K562 (cell line): ENCODE measurements at regions not wholly inside any gene's neighbourhood (a gene's known extent, or its start where the extent isn't known, plus 50 kb on each side); places are given as distances from the start of the nearest gene placed in this dataset.

ENCODE experiments used
- ATAC-seq: fragments of 200-7000 bp; cut with Tn5 transposase; 3 replicates; pipeline ENCODE4 v1.9.1; 2020; ENCODE audit warnings: moderate library complexity
- BruUV-seq: library from RNA; stranded (reverse); fragments of 400-500 nt; replicated peaks from 2 replicates; lab custom pipeline; 2021; lab: Mats Ljungman, UMichigan
- CTCF ChIA-PET: fragments of 300-600 bp; formaldehyde crosslinking; extraction: SDS; loops from one replicate; lab custom pipeline; 2021; ENCODE audit warnings: low intra/inter-chr PET ratio; lab: Yijun Ruan, JAX
- POLR2A ChIA-PET: fragments of 300-600, 350-650 bp; sonication (Branson Sonifier 250); formaldehyde crosslinking; extraction: SDS; loops from one replicate; lab custom pipeline; 2021; ENCODE audit warnings: antibody characterized with exemption, inconsistent platforms; lab: Yijun Ruan, JAX
- DNase-seq, 4 experiments: peaks; one replicate each; pipeline versions ENCODE4 v3.0.0 to v3.0.0-alpha.2; 2011 to 2018; ENCODE audit warnings: low spot score in 3 of 4, mixed read lengths in 3 of 4; ENCODE audit errors: extremely low read depth in 1 of 4
- FAIRE-seq: peaks from 2 replicates; lab custom pipeline; 2011; peaks lifted over from hg19 to GRCh38; lab: Jason Lieb, UNC
- H2AFZ ChIP-seq: 2 replicates; pipeline ENCODE4 v1.6.0; 2011; ENCODE audit warnings: low read depth, low read length, control low read depth, inconsistent platforms
- H3K27ac ChIP-seq: fragments of 200-600 bp; 3 replicates; pipeline ENCODE4 v1.8.0; 2011; ENCODE audit warnings: low read depth, mild to moderate bottlenecking, control low read depth, inconsistent platforms, low read length, moderate library complexity, mixed read lengths; ENCODE audit errors: extremely low read depth
- H3K27me3 ChIP-seq, 2 experiments: fragments of 300-600 bp in 1 of 2; 2 replicates in 1 of 2; 3 replicates in 1 of 2; pipeline versions ENCODE4 v1.6.0 to v1.8.0; 2011; ENCODE audit warnings: inconsistent platforms in 2 of 2, low read length in 2 of 2, mild to moderate bottlenecking in 1 of 2, mixed read lengths in 1 of 2, moderate library complexity in 1 of 2; ENCODE audit not compliant: control insufficient read depth in 2 of 2, insufficient read depth in 2 of 2
- H3K36me3 ChIP-seq: fragments of 300-600 bp; 3 replicates; pipeline ENCODE4 v1.8.0; 2011; ENCODE audit warnings: mild to moderate bottlenecking, low read length, inconsistent platforms; ENCODE audit not compliant: control insufficient read depth, insufficient read depth
- H3K4me1 ChIP-seq, 2 experiments: fragments of 200-600 bp in 1 of 2; replicated peaks in 1 of 2; 2 replicates in 1 of 2; 3 replicates in 1 of 2; pipeline versions ENCODE4 v1.5.1 to v1.8.0; 2011; ENCODE audit warnings: inconsistent platforms in 2 of 2, low read length in 2 of 2, mild to moderate bottlenecking in 1 of 2, mixed read lengths in 1 of 2, moderate library complexity in 1 of 2; ENCODE audit not compliant: control insufficient read depth in 2 of 2, insufficient read depth in 2 of 2
- H3K4me2 ChIP-seq: 2 replicates; pipeline ENCODE4 v1.6.1; 2011; ENCODE audit warnings: low read length, control low read depth, inconsistent platforms, mixed read lengths; ENCODE audit not compliant: insufficient read depth
- H3K4me3 ChIP-seq: fragments of 200-600 bp; sonication (generic), shearing (Covaris generic); 2 replicates; pipeline ENCODE4 v1.5.1; 2016; ENCODE audit warnings: control low read depth, inconsistent platforms
- H3K79me2 ChIP-seq: fragments of 200-600 bp; 3 replicates; pipeline ENCODE4 v1.8.0; 2011; ENCODE audit warnings: low read length, inconsistent platforms; ENCODE audit not compliant: control insufficient read depth, insufficient read depth
- H3K9ac ChIP-seq, 2 experiments: 2 replicates each; pipeline versions ENCODE4 v1.6.0 to v1.6.1; 2011; ENCODE audit warnings: low read depth in 2 of 2, low read length in 2 of 2, control low read depth in 1 of 2, inconsistent platforms in 1 of 2, mild to moderate bottlenecking in 1 of 2, mixed read lengths in 1 of 2; ENCODE audit not compliant: insufficient read depth in 1 of 2
- H3K9me1 ChIP-seq: one replicate; pipeline ENCODE4 v1.6.0; 2011; ENCODE audit warnings: inconsistent platforms, mild to moderate bottlenecking, low read length, moderate library complexity; ENCODE audit not compliant: control insufficient read depth, insufficient read depth
- H3K9me3 ChIP-seq: replicated peaks from 2 replicates; pipeline ENCODE4 v1.5.1; 2011; ENCODE audit warnings: low read depth, low read length, inconsistent platforms; ENCODE audit not compliant: control insufficient read depth, insufficient read depth
- H4K20me1 ChIP-seq: replicated peaks from 2 replicates; pipeline ENCODE4 v1.6.1; 2011; ENCODE audit warnings: low read length, inconsistent platforms, mixed read lengths; ENCODE audit not compliant: control insufficient read depth, insufficient read depth
- AFF4 ChIP-seq: sonication (generic); formaldehyde crosslinking; IDR thresholded peaks from 2 replicates; pipeline ENCODE4 v1.8.0; 2023; ENCODE audit warnings: mild to moderate bottlenecking, missing genetic modification reagents
- CBX2 ChIP-seq: fragments of 200-600 bp; sonication (generic); IDR thresholded peaks from one replicate; pipeline ENCODE4 v1.6.1; 2012; ENCODE audit warnings: mild to moderate bottlenecking, low read length, inconsistent platforms; ENCODE audit not compliant: insufficient read depth, poor library complexity, severe bottlenecking
- CREB3 ChIP-seq: fragments of 450-650 bp; conservative IDR thresholded peaks from 2 replicates; pipeline ENCODE4 v1.6.1; 2016; ENCODE audit warnings: missing genetic modification characterization, low read depth, mild to moderate bottlenecking, missing compliant biosample characterization, moderate library complexity
- E2F6 ChIP-seq, 2 experiments: IDR thresholded peaks; 2 replicates each; pipeline ENCODE4 v1.6.1; 2011; ENCODE audit warnings: borderline replicate concordance in 1 of 2, control low read depth in 1 of 2, low read depth in 1 of 2, low read length in 1 of 2, mild to moderate bottlenecking in 1 of 2, mixed read lengths in 1 of 2, moderate library complexity in 1 of 2; ENCODE audit not compliant: insufficient read depth in 1 of 2, insufficient read length in 1 of 2, poor library complexity in 1 of 2, severe bottlenecking in 1 of 2; ENCODE audit errors: extremely low read depth in 1 of 2
- FOXA1 ChIP-seq: fragments of 450-650 bp; IDR thresholded peaks from 2 replicates; pipeline ENCODE4 v1.6.1; 2016; ENCODE audit warnings: mild to moderate bottlenecking, borderline replicate concordance
- GTF2F1 ChIP-seq: IDR thresholded peaks from 2 replicates; pipeline ENCODE4 v1.6.1; 2011; ENCODE audit warnings: low read depth, low read length, improper control_type of control experiment
- HDAC8 ChIP-seq: fragments of 450-650 bp; IDR thresholded peaks from 2 replicates; pipeline ENCODE4 v1.6.1; 2016; ENCODE audit warnings: mild to moderate bottlenecking, missing genetic modification characterization, moderate library complexity, missing compliant biosample characterization
- HNRNPH1 ChIP-seq: fragments of 200-400 bp; formaldehyde crosslinking; optimal IDR thresholded peaks from 2 replicates; pipeline ENCODE3; 2017; ENCODE audit warnings: low read depth, mild to moderate bottlenecking, low read length, moderate library complexity
- PCBP2 ChIP-seq: fragments of 200-400 bp; formaldehyde crosslinking; IDR thresholded peaks from 2 replicates; pipeline ENCODE4 v1.6.1; 2018; ENCODE audit warnings: low read length, low read depth, mild to moderate bottlenecking, moderate library complexity; ENCODE audit not compliant: poor library complexity, severe bottlenecking
- PHB ChIP-seq: fragments of 250-450 bp; sonication (Bioruptor Pico); IDR thresholded peaks from 2 replicates; pipeline ENCODE4 v1.5.0; 2021
- RBM15 ChIP-seq: fragments of 200-400 bp; formaldehyde crosslinking; IDR thresholded peaks from 2 replicates; pipeline ENCODE4 v1.6.1; 2018; ENCODE audit warnings: mild to moderate bottlenecking, low read length, moderate library complexity; ENCODE audit not compliant: insufficient read depth
- STAG1 ChIP-seq: sonication (generic); formaldehyde crosslinking; IDR thresholded peaks from 2 replicates; pipeline ENCODE4 v1.5.0; 2020; ENCODE audit warnings: missing genetic modification reagents, borderline replicate concordance
- WHSC1 ChIP-seq: IDR thresholded peaks from one replicate; pipeline ENCODE4 v1.6.1; 2012; ENCODE audit warnings: low read length, control low read depth, inconsistent platforms
- ZKSCAN8 ChIP-seq: fragments of 200-800 bp; sonication (Bioruptor generic); IDR thresholded peaks from 2 replicates; pipeline ENCODE4 v1.6.1; 2016; ENCODE audit warnings: missing genetic modification characterization, missing compliant biosample characterization
- ZNF133 ChIP-seq: fragments of 250-450 bp; sonication (Bioruptor Pico); IDR thresholded peaks from 2 replicates; pipeline ENCODE4 v1.4.0; 2020; ENCODE audit warnings: mild to moderate bottlenecking
- ZNF696 ChIP-seq: fragments of 250-450 bp; sonication (Bioruptor Pico); conservative IDR thresholded peaks from 2 replicates; pipeline ENCODE4 v1.4.0; 2020; ENCODE audit warnings: mild to moderate bottlenecking, moderate library complexity
- WGBS: fragments of 100-300 bp; shearing (Covaris generic); methylation state at CpG from one replicate; pipeline ENCODE4 v1.1.6; 2016; ENCODE audit warnings: low coverage, mixed read lengths; ENCODE audit not compliant: insufficient coverage; ENCODE audit errors: missing lambda C conversion rate; 5-methylcytosine and 5-hydroxymethylcytosine counted together
- in situ Hi-C: fragments of 300-500 bp; cut with MboI; formaldehyde crosslinking; loops from 4 replicates; pipeline ENCODE4 v1.15.0; 2018; ENCODE audit warnings: inconsistent platforms, mixed read lengths
- intact Hi-C: fragments of 100-400 bp; cut with micrococcal nuclease; formaldehyde crosslinking; loops from 2 replicates; pipeline ENCODE4 v1.14.2; 2022

- H3K79me2 ChIP-seq: no peaks in the 10 kb centered on the region
- no peak overlapping the region for H2AFZ ChIP-seq
- no peaks in the 10 kb centered on the region for H3K4me1 ChIP-seq
- H3K36me3 ChIP-seq: no peaks in the 10 kb centered on the region
- in situ Hi-C loops (no loop called here), intact Hi-C loops (no loop called here)
- H3K27ac ChIP-seq: no peak overlapping the region
- CTCF ChIA-PET: no interaction called here
- whole genome bisulfite sequencing: 0% methylated on average over 1 of the region's 1 CpG
- H3K4me3 ChIP-seq: no peak overlapping the region
- ATAC-seq: no peak
- no peaks in the 10 kb centered on the region for H4K20me1 ChIP-seq
- no peaks in the 10 kb centered on the region for H3K9me3 ChIP-seq
- H3K27me3 ChIP-seq: no peaks in the 10 kb centered on the region
- H3K9ac ChIP-seq: no peak overlapping the region
- DNase-seq: no peak
- FAIRE-seq: no peak
- no TSS peak for BruUV-seq
- H3K9me1 ChIP-seq: no peaks in the 10 kb centered on the region
- POLR2A ChIA-PET: no interaction called here
- no peak overlapping the region for H3K4me2 ChIP-seq
- no peak for TF ChIP-seq CREB3 (tag)
- no peak for TF ChIP-seq CBX2
- TF ChIP-seq ZKSCAN8 (CRISPR knock-in tag): no peak
- no peak for TF ChIP-seq GTF2F1
- TF ChIP-seq AFF4: no peak
- TF ChIP-seq PCBP2: no peak
- TF ChIP-seq RBM15: no peak
- no peak for TF ChIP-seq HDAC8 (tag)
- TF ChIP-seq PHB (CRISPR knock-in tag): no peak
- TF ChIP-seq HNRNPH1: no peak
- no peak for TF ChIP-seq FOXA1
- no peak for TF ChIP-seq STAG1 (CRISPR knock-in tag)
- no peak for TF ChIP-seq ZNF696
- TF ChIP-seq WHSC1: no peak
- no peak for TF ChIP-seq ZNF133 (CRISPR knock-in tag)
- TF ChIP-seq E2F6 (IDR thresholded peaks at IDR 0.05; ENCODE audit: borderline replicate concordance in 1 of 2, extremely low read depth in 1 of 2, insufficient read depth in 1 of 2, insufficient read length in 1 of 2, low read depth in 1 of 2, low read length in 1 of 2, poor library complexity in 1 of 2, severe bottlenecking in 1 of 2): no peak
Observed at GRCh38 chr2:199572571-199572970, 114.8 kb upstream of the SATB2 start.
